Adipocyte (in vitro differentiated cells): ENCODE measurements at regions not wholly inside any gene's neighbourhood (a gene's known extent, or its start where the extent isn't known, plus 50 kb on each side); places are given as distances from the start of the nearest gene placed in this dataset.

ENCODE experiments used
- DNase-seq: peaks from one replicate; pipeline ENCODE4 v3.0.0-alpha.2; 2015; ENCODE audit warnings: low read depth
- H3K27me3 ChIP-seq: replicated peaks from 2 replicates; pipeline ENCODE4 v1.7.0; 2013; ENCODE audit warnings: mild to moderate bottlenecking, low read length, moderate library complexity; ENCODE audit not compliant: control insufficient read depth, insufficient read depth
- H3K36me3 ChIP-seq: 2 replicates; pipeline ENCODE4 v1.7.0; 2013; ENCODE audit warnings: low read length, mild to moderate bottlenecking, moderate library complexity; ENCODE audit not compliant: control insufficient read depth, insufficient read depth, severe bottlenecking
- H3K4me1 ChIP-seq: 2 replicates; pipeline ENCODE4 v1.7.0; 2013; ENCODE audit warnings: mild to moderate bottlenecking, low read length, moderate library complexity; ENCODE audit not compliant: control insufficient read depth, insufficient read depth
- H3K4me3 ChIP-seq: 2 replicates; pipeline ENCODE4 v1.7.0; 2013; ENCODE audit warnings: mild to moderate bottlenecking, low read length, moderate library complexity
- H3K9ac ChIP-seq: 2 replicates; pipeline ENCODE4 v1.7.0; 2013; ENCODE audit warnings: mild to moderate bottlenecking, low read length, moderate library complexity
- H3K9me3 ChIP-seq: 2 replicates; pipeline ENCODE4 v1.7.0; 2013; ENCODE audit warnings: mild to moderate bottlenecking, low read length, moderate library complexity; ENCODE audit not compliant: control insufficient read depth

DNA sequence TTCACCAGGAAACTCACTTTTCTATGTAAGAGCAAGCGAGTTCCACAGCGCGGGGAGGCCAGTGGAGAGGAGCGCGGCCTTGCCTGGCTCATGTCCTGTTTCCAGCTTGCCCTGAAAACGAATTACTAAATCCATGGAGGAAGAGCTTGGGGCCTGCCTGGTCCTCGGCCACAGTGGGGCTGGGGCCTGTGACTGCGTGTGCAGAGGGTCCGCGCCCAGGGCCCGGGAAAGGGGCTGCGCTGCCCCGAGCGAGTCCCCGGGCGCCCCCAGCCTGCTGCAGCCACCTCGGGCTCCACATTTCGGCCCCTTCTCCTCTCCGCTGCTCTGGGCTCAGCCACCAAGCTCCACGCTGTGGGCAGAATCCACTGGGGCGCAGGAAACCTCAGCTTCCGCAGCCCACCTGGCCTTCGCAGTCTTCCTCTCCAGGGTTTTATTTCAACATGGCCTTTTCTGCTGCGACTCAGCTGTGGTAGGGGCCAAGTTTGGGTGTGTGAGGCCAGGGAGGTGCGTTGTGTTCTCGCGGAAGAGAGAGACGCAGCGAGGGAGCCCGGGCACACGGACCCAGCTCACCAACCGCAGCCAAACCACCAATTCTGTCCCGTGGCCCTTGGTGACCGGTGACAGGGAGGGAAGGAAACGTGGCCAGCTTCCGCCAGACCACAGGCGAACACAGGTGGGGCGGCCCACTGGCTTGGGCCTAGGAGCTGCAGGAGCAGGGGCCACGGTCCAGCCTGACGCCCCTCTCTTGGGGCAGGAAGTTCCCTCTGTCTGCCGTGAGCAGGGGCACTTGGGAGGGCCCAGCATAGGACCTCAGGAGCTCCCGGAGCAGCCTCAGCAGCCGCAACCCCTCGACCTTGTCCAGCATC lies 211.4 kb downstream of the ERMARD start:
- Histone ChIP-seq H3K36me3 (no peaks in the 10 kb centered on the region), H3K9ac (no peak overlapping the region), H3K4me3 (no peak overlapping the region), H3K9me3 (no peaks in the 10 kb centered on the region), H3K4me1 (no peaks in the 10 kb centered on the region), H3K27me3 (peaks cover 34% of the 10 kb centered on the region)
- no peak for DNase-seq

DNA sequence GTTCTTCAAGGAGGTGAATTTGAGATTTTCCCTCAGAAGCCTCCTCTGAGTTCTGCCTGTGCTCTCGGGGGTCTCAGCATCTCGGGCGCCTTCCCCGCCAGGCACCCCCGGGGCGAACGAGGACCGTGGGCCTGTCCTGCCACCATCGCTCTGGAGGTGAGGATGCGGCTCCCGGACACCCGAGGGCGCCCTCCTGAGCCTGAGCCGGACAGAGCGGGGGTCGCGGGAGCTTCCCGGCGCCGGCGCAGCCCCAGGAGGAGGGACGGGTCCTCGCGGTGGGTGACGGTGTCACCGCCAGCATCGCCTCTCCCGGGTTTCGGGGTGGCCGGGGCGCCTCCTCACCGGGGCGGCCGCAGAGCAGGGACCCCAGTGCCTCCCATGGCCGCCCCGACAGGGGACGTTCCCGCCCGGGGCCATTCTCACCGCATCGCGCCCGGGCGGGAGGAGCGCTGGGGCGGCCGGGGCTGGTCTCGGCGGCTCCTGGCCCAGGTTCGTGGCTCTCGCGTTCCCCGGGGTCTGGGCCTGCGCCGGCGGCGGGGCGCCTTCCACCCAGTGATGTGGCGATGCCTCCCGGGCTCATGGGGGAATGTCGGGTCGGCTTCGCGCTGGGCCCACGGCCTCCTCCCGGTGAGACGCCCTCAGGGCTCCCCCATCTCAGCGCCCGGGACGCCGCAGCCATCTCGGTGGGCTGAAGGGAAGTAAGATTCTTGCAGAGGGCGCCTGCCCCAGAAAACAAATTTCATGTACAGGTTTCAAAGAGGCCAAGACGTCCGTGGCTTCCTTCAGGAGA lies 210.5 kb downstream of the ERMARD start:
- no peaks in the 10 kb centered on the region for H3K9me3 ChIP-seq
- H3K4me3 ChIP-seq: peak overlapping the region; percentile 44
- H3K9ac ChIP-seq: no peak overlapping the region
- no peaks in the 10 kb centered on the region for H3K4me1 ChIP-seq
- peaks cover 34% of the 10 kb centered on the region for H3K27me3 ChIP-seq
- H3K36me3 ChIP-seq: no peaks in the 10 kb centered on the region
- DNase-seq: no peak

DNA sequence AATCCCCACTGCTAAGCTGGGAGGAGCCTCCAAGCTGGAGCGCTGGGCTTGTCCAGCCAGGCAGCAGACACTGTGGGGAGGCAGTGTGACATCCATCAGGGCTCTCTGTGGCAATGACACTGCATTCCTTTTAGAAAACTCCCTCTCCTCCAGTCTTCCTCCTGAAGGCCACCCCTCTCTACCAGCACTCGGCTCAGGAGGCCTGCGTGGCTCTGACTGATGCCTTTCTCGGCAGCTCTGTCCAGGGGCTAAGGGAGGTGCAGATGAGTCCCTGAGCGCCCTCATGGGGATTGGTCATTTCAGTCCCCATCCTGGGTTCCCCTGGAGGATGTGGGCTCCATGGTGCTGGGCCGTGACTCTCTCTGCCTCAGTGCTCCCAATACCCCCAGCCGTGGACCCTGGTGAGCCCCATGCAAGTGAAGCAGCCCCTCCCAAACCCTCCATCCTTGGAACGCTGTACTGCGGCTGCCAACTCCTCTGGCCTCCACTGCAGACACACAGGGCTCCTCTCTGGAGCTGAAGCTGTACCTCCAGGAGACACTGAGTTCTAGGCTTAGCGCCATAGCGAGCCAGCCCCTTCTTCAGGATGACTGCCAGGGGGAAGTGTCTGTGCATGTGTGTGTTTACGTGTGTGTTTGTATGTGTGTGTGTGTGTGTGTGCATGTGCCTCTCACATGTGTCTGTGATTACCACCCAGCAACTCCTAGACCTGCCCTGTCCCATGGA lies 209.6 kb downstream of the ERMARD start:
- no peaks in the 10 kb centered on the region for H3K9me3 ChIP-seq
- H3K4me1 ChIP-seq: no peaks in the 10 kb centered on the region
- H3K27me3 ChIP-seq: peaks cover 34% of the 10 kb centered on the region
- no peak overlapping the region for H3K4me3 ChIP-seq
- no peak for DNase-seq
- H3K9ac ChIP-seq: no peak overlapping the region
- H3K36me3 ChIP-seq: no peaks in the 10 kb centered on the region

DNA sequence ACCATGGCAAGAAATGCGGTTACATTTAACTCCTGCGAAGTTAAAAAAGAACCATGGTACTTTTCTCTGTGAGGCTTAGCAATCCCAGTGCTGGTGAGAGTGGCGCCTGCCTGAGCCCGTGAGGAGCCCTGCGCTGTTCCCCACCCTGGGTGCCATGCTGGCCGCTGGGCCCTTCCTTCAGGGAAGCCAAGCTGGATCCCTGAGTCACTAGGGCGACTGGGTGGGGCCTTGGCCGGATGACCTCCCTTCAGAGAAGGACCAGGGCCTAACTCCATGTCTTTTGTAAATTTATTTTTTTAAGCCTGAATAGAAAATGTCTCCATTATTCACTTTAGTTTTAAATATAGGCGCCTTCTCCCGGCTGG lies 209.1 kb downstream of the ERMARD start:
- Histone ChIP-seq H3K27me3 (peaks cover 36% of the 10 kb centered on the region), H3K9me3 (no peaks in the 10 kb centered on the region), H3K36me3 (no peaks in the 10 kb centered on the region), H3K4me1 (no peaks in the 10 kb centered on the region), H3K4me3 (no peak overlapping the region), H3K9ac (no peak overlapping the region)
- no peak for DNase-seq

DNA sequence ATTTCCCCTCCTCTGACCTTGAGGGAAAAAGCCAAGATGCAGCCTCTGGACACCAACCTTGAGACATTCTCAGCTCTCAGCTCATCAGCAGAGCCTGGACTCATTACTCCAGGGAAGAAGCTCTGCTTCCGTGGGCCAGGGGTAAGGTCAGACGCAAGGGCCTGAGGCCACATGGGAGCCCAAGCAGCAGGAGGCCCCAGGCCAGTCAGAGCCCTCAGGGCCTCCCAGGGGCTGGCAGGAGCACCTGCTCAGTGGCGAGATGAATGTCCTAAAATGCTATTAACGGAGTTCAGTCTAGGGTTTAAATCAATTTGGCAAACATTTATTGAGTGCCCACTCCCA lies 208.6 kb downstream of the ERMARD start:
- no peaks in the 10 kb centered on the region for H3K9me3 ChIP-seq
- H3K9ac ChIP-seq: no peak overlapping the region
- no peaks in the 10 kb centered on the region for H3K36me3 ChIP-seq
- no peak overlapping the region for H3K4me3 ChIP-seq
- DNase-seq: no peak
- H3K27me3 ChIP-seq: peaks cover 38% of the 10 kb centered on the region
- H3K4me1 ChIP-seq: no peaks in the 10 kb centered on the region

DNA sequence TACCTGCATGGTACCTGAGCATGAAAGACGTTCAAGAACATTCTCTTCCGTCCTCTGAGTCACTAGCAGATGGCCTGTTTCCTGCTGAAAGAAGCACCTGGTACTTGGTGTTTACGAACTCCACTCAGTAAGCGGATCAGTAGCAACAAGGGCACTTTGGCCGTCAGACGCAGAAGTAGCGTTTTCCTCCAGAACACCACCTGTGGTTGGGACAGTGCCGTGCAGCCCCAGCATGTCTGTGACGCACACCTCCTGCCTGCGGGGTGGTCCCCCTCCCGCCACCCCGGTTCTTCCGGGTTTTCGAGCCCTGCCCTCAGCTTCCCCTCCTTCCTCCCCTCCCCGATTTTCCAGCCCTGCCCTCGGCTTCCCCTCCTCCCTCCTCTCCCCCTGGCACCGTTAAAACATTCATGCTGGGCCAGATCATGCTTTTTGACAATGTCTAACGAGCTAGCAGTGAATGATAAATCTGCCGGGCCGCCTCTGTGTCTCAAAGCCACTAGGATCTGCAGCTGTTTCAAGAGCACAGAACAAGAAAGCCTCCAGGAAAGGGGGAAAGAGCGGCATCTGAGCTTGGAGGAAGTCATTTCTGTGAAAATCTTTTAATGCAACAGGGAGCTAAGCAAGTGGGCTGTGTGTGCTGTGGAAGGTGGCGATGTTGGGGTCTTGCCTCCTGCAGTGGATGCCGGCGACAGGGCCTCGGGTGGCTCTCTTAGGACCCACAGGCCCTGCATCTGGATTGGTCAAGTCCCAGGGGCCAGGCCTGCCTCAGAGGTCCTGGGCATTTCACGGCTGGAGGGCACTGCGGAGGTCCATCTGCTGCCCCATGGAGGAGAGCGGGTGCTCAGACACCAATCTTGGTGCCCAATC lies 207.9 kb downstream of the ERMARD start:
- DNase-seq: no peak
- Histone ChIP-seq H3K36me3 (no peaks in the 10 kb centered on the region), H3K4me3 (no peak overlapping the region), H3K9me3 (no peaks in the 10 kb centered on the region), H3K4me1 (no peaks in the 10 kb centered on the region), H3K9ac (no peak overlapping the region), H3K27me3 (peaks cover 39% of the 10 kb centered on the region)

DNA sequence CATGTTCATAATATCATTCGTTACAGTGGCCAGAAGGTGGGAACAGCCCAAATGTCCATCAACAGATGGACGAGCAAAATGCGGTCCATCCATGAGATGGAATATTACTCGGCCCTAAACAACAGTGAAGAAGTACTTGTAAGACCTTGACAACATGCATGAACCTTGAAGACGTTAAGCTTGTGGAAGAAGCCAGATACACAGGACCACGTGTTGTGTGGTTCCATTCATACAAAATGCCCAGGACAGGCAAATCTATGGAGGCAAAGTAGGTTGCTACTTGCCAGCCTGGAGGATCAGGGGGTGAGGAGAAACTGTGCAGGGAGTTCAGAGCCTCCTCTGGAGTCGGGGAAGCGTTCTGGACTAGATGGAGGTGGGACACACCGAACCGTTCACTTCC lies 207.1 kb downstream of the ERMARD start:
- H3K4me3 ChIP-seq: no peak overlapping the region
- no peaks in the 10 kb centered on the region for H3K36me3 ChIP-seq
- no peak for DNase-seq
- peaks cover 39% of the 10 kb centered on the region for H3K27me3 ChIP-seq
- no peak overlapping the region for H3K9ac ChIP-seq
- H3K9me3 ChIP-seq: no peaks in the 10 kb centered on the region
- H3K4me1 ChIP-seq: no peaks in the 10 kb centered on the region

DNA sequence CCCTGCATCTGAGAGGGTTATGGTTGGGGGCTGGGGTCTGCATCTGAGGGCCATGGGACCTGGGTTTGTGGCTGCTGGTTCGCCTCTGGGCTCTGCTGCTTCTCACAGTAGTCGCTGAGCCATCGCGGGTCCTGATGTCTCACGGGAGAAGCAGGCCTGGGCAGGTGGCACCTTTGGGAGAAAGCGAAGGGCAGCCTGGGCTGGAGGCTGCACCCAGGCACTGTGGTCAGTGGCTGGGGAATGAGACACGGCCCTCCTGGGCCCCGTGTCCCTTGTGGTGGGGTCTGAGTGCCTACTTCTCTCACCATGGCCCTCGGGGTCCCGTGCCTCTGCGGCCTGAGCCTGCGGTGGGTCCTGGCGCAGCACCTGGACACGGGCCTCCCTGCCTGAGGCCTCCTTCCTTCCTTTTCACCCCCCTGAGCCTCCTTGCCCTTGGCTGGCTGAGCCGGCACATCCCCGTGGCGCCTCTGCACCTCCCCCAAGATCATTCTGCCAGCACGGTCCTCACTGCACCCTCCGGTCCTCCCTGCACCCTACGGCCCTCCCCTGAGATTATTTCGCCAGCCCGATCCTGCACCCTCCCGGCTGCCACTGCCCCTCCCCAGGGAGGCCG lies 206.0 kb downstream of the ERMARD start:
- no peaks in the 10 kb centered on the region for H3K4me1 ChIP-seq
- H3K9me3 ChIP-seq: no peaks in the 10 kb centered on the region
- peaks cover 39% of the 10 kb centered on the region for H3K27me3 ChIP-seq
- no peaks in the 10 kb centered on the region for H3K36me3 ChIP-seq
- no peak overlapping the region for H3K9ac ChIP-seq
- H3K4me3 ChIP-seq: no peak overlapping the region
- DNase-seq: no peak

DNA sequence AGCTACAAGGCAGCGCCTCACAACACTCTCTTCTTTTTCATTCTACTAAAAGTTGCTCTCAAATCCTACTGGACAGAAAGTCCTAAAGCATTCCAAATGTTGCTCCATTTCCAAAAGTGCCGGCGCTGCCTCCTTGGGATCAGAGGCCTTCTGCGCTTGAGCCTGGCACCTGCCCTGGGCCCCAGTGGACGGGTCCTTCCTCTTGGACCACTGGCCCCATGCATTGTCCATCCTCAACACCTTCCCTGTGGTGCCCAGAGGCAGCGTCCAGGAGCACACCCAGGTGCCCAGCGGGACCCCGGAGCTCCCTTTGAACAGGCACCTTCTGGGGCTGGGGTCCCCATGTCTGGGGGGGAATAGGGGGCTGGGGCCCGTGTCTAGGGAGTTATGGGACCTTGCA lies 205.2 kb downstream of the ERMARD start:
- Histone ChIP-seq H3K4me3 (no peak overlapping the region), H3K36me3 (no peaks in the 10 kb centered on the region), H3K9me3 (no peaks in the 10 kb centered on the region), H3K9ac (no peak overlapping the region), H3K27me3 (peaks cover 38% of the 10 kb centered on the region), H3K4me1 (no peaks in the 10 kb centered on the region)
- no peak for DNase-seq

DNA sequence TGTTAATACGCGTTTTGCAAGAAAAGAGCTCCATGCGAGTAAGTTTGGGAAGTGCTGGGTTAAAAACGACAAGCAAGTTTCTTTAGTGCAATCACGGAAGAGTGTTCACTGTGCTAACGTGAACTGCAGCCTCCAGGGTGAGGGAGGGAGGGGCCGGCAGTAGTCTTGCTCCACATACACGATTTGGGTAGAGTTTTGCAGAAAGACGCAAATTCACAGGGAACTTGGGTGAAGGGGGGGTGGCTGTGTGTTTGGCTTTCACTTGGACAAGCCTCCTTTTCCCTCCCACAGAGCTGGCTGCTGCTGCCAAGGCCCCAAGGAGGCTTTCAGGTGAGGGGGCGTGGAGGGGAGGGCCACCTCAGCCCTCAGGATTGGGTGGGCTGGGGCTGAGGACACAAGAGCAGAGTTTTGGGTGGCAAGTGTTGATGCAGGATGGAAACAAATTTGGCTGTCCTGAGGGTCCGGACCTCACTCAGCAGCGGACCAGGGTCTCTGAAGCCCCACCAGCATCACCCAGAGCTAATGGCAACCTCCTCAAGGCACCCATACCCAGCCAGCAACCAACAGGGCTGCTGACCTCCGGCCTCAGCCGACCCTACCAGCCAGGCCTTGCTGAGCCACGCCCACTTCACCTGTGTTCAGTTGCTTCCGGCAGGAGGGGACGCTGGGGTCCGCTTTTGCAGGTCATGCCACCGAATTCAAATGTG lies 204.5 kb downstream of the ERMARD start:
- Histone ChIP-seq H3K9ac (no peak overlapping the region), H3K4me1 (no peaks in the 10 kb centered on the region), H3K4me3 (no peak overlapping the region), H3K36me3 (no peaks in the 10 kb centered on the region), H3K9me3 (no peaks in the 10 kb centered on the region), H3K27me3 (peaks cover 36% of the 10 kb centered on the region)
- no peak for DNase-seq
